HepG2 (cell line): ENCODE measurements at regions not wholly inside any gene's neighbourhood (a gene's known extent, or its start where the extent isn't known, plus 50 kb on each side); places are given as distances from the start of the nearest gene placed in this dataset.

ENCODE experiments used
- CTCF ChIP-seq: sonication (generic); formaldehyde crosslinking; IDR thresholded peaks from 2 replicates; pipeline ENCODE4 v1.5.0; 2020; ENCODE audit warnings: mild to moderate bottlenecking, missing genetic modification reagents, moderate library complexity
- EZH2 ChIP-seq: conservative IDR thresholded peaks from 2 replicates; pipeline ENCODE4 v1.6.1; 2012; ENCODE audit warnings: mild to moderate bottlenecking, low read depth, low read length, moderate library complexity
- MIER2 ChIP-seq: IDR thresholded peaks from 2 replicates; pipeline ENCODE4 v1.6.1; 2016; ENCODE audit warnings: missing biosample characterization, missing genetic modification reagents
- POLR2AphosphoS5 ChIP-seq: IDR thresholded peaks from 2 replicates; pipeline ENCODE4 v1.6.1; 2012; ENCODE audit warnings: low read depth, low read length
- POLR2G ChIP-seq: fragments of 200-400 bp; formaldehyde crosslinking; IDR thresholded peaks from 2 replicates; pipeline ENCODE4 v1.6.1; 2018; ENCODE audit warnings: mild to moderate bottlenecking, low read depth, low read length, moderate library complexity
- SRSF1 ChIP-seq: fragments of 200-400 bp; formaldehyde crosslinking; optimal IDR thresholded peaks from 2 replicates; pipeline ENCODE3; 2017; ENCODE audit warnings: mild to moderate bottlenecking, low read depth, low read length, moderate library complexity
- SUZ12 ChIP-seq: fragments of 150-350 bp; IDR thresholded peaks from 2 replicates; pipeline ENCODE4 v1.6.1; 2014; ENCODE audit warnings: low read depth, low read length
- TCF7 ChIP-seq: sonication (generic); IDR thresholded peaks from 2 replicates; pipeline ENCODE4 v1.6.1; 2016; ENCODE audit warnings: antibody characterized with exemption, low read depth
- TEAD2 ChIP-seq: sonication (generic); formaldehyde crosslinking; IDR thresholded peaks from 2 replicates; pipeline ENCODE4 v1.9.0; 2021; ENCODE audit warnings: missing genetic modification reagents
- ZNF232 ChIP-seq: sonication (generic); formaldehyde crosslinking; IDR thresholded peaks from 2 replicates; pipeline ENCODE4 v1.4.0; 2020; ENCODE audit warnings: missing genetic modification reagents, borderline replicate concordance
- ZNF451 ChIP-seq: sonication (generic); formaldehyde crosslinking; IDR thresholded peaks from 2 replicates; pipeline ENCODE4 v1.5.0; 2020; ENCODE audit warnings: mild to moderate bottlenecking, missing genetic modification reagents
- ZNF510 ChIP-seq: sonication (generic); formaldehyde crosslinking; IDR thresholded peaks from 2 replicates; pipeline ENCODE4 v1.4.0; 2020; ENCODE audit warnings: low read depth, mild to moderate bottlenecking, missing genetic modification reagents

DNA sequence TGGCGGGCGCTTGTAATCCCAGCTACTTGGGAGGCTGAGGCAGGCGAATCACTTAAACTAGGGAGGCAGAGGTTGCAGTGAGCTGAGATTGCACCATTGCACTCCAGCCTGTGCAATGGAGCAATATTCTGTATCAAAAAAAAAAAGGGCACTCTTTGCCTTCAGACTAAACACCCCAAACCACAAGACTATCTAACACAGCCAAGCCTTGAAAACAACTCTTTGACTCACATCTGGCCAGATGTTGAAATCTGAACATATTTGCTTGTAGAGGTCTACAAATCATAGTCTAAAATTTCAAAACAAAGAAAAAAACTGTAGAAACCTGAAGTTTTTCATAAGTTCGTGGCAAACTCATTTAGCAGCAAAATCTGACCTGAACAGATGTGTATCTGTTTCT is 94.9 kb downstream of the FAM161A start:
- TF ChIP-seq POLR2G = no peak
- TF ChIP-seq POLR2AphosphoS5 = no peak
- TF ChIP-seq MIER2 (CRISPR knock-in tag) = no peak
- TF ChIP-seq SUZ12 = no peak
- no peak for TF ChIP-seq ZNF232 (CRISPR knock-in tag)
- no peak for TF ChIP-seq TCF7
- TF ChIP-seq CTCF (CRISPR knock-in tag) = no peak
- no peak for TF ChIP-seq ZNF451 (CRISPR knock-in tag)
- no peak for TF ChIP-seq ZNF510 (CRISPR knock-in tag)
- TF ChIP-seq SRSF1 = no peak
- no peak for TF ChIP-seq TEAD2
- no peak for TF ChIP-seq EZH2
